Fibroblast of skin of right quadriceps (primary cell): ENCODE measurements at regions not wholly inside any gene's neighbourhood (a gene's known extent, or its start where the extent isn't known, plus 50 kb on each side); places are given as distances from the start of the nearest gene placed in this dataset.
"Not testable (repeated sequence)": the region's sequence is repeated elsewhere in the genome, so short reads cannot be mapped to it uniquely, and the experiment has no call there.

ENCODE experiments used
- DNase-seq: peaks from one replicate; pipeline ENCODE4 v3.0.0-alpha.2; 2013

DNA sequence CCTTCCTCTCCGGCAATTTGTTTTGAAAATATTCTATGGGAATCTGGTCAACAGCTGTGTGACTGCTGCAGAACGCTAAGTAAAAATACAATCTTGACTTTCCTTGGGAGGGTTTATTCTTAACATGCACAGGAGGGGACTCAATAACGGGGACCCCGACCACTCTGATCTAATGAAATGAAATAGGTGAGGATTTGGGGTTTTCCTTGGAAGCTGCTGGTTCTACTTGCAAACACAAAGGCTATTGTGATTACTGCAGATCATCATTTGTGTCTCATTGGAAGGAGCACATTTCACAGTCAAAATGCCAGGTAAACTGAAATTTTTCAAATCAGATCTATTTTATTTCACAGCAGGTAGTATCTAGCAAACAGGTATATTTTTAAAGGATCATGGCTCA, 366.1 kb downstream of the SHANK2 start:
- DNase-seq, result no peak

DNA sequence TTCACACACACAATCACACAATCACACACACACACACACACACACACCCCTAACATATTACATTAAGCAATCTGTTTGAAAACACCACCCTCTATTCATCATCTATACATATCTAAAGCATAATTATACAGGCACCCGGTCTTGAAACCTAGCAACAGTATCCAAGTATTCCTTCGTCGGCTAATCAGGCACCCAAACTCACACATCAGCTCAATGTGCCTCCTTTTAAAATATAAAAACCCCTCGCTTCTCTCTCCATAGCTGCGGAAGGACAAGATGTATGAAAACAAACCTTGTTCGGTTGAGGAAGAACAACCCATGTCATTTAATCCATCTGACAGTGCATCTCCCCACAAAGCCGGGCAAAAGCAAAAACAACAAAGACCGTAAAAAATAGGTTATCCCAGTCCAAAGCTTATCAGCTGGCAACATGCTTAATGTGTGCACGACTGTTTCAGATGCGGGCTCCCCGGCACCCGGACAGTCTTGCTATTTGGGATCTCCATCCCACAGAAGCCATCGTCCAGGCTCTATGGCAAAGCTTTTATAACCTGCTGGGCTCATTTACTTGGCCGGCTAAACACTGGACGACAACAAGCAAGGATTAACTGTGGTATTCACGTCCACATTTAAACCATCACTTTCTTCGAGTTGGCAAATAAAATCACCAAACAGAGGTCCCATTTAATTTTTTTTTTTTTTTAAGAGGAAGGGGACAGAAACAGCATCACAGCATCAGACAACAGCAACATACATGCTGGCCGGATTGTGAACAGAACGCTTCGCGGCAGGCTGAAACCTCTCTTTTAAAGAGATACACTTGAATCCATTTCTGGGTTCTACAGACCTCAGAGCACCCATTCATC, 365.5 kb downstream of the SHANK2 start:
- DNase-seq, result no peak

DNA sequence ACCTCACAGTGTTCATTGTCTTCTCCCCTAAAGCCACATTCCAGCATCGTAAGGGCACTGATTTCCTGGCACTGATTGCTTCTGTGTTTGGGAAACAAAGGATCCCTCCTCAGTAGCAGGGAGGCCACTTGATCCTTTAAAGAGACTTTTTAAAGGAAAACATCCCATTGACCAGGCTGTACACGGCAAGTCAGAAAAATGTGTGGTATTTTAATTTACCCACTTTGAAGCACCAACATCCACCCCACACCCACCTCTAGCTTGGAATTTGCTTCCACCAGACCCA, 364.9 kb downstream of the SHANK2 start:
- DNase-seq, result no peak

DNA sequence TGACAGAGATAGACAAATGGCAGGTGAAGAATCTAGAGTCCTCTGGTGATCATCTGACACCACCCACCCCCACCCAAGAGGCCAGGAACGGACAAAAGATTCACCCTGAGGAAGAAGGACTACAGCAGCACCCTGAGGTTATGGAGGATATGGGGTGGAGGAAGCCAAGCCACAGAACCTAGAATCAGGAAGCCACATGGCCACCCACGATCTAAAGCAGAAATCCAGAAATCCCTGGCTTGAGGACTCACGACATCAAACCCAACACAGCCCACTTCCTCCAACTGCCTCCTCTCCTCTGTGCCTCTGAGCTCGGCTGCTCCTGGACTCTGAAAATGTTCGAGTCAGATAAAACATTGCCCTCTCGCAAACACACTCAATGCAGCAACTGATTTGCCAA, 364.3 kb downstream of the SHANK2 start:
- DNase-seq, result no peak

DNA sequence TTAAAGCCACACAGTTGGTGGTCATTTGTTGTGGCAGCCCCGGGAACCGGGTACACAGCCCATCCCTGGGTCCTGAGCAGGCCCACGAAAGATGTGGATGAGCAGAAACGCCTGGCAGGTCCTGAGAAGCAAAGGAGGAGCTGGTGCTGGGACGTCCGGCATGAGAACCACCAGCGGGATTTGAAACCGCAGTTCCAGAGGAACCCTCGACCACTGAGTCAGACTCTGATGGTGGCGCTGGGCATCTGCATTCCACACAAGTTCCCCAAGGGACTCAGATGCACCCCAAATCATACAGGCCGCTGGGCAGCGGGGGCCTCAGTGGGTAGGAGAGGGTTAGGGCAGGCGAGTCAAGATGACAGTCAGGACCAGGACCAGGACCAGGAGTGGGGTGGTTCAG, 363.0 kb downstream of the SHANK2 start:
- DNase-seq, result no peak

DNA sequence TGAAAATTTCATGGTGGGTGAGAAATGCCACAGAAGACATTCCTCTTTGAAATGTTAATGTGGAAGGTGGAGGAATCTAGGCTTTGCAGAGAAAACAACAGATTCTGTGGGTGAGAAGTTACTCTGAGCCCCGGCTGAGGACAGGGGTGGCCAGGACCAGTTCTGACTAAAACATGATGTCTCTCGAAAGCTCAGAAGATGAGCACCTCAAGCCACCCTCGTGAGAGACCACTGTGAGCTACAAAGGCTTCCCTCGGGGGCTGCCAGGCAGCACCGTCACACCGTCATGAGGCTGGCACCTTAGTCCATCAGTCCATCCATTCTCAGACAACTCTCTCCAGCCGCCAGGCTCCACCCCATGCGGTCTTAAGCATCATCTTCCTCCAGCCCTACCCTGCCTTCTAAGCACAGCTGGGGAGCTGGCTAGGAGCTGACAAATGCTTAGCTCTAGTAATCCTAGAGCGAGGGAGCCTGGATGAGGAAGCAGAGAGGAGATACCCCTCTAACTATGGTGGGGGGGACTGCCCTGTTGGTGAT, 360.5 kb downstream of the SHANK2 start:
- no peak for DNase-seq

DNA sequence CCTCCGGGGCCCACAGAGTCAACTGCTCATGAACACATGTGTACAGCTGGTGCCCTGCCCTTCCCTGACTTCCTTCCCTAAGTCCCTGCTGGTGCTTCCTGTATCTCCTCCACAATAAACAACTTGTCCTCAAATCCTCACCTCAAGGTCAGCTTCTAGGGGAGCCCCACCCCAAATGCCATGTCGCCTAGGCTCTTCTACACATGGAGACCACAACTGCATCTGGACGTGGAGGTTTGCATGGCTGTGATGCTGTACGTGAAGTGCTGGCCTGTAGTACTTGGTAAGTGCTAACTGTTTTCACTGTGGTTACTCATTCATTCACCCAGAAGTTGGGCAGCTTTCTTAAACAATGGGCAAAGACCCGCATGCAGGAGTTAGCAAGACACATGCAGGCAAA, 359.5 kb downstream of the SHANK2 start:
- no peak for DNase-seq

DNA sequence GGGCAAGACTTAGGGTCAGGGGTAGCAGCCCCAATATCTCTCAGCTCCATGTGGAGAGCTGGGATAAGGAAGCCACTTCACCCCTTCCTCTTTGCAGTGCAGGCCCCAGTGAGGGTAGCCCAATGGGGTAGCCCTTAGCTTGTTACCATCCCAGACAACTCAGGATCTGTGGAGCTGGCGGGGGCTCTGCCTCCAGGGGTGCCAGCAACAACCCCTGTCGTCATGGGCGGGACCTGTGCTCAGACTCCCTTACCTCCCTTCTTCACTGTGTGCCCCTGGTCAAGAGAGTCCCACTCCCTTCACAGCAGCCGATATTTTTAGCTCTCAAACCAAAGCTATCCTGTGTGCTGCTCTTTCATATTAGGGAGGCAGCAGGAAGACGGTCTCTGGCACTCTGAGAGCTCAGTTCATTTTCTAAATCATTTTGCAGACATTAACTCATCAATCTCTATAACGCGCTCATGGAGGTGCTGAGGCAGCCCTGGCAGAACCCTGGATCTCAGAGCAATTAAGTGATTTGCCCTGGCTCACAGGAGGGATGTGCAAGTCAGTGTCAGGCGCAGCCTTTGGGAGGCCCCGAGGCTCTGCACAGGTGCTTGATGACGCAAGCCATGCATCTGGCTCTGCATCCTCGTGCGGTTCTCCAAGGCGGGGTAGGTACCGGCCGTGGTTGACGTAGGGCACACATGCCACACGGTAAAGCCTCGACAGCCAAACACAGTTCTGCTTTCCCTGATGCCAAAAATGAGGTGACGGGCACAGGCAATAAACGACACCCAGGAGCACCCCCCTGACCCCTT, 357.6 kb downstream of the SHANK2 start:
- DNase-seq, result no peak

DNA sequence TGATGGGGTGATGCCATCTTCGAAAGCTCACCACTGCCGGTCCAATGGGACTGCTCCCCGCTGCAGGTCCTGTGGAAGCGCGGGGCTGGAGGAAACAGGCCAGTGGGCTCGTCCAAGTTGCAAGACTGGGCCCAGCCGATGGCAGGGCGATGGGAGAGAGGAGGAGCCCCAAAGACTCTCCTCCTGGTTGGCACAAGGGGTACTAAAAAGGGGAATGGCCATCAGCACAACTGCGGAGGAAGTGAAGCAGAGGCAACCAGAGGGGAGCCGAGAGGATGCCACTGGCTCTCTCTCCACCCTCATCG, 357.1 kb downstream of the SHANK2 start:
- no peak for DNase-seq

DNA sequence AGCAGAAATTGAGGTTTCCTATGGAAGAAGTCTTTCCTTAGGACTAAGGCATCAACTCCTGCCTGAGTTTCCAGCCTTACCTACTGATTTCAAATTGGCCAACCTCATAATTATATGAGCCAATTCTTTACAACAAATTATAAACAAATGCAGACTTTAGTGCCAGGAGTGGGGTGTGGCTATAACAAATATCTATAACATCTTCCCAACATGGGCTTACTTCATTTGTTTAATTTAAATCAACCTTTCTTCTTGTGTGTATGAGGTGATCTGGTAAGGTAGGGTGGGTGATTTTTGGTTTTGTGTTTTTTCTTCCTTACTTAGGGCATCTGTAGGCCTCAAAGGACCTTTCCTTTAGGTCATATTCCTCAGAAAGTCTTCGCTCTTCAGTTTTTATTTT, 354.9 kb downstream of the SHANK2 start:
- no peak for DNase-seq

DNA sequence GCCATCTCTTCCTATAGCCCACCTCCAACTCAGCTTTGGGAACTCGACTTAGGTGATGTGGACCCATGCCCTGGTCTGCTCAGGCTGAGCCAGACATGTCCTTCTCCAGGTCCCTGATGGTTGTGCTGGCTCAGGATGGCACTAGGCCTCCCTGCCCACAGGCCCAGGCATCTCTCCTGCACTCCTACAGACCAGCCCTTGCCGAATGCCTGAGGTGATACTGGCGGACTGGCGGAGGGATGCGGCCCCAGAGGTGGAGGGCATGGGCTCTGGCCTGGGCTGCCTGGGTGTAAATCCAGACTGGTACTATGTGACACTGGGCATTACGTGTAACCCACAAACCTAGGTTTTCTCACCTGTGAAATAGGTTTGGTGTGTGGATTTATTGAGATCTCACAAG, 352.8 kb downstream of the SHANK2 start:
- no peak for DNase-seq

DNA sequence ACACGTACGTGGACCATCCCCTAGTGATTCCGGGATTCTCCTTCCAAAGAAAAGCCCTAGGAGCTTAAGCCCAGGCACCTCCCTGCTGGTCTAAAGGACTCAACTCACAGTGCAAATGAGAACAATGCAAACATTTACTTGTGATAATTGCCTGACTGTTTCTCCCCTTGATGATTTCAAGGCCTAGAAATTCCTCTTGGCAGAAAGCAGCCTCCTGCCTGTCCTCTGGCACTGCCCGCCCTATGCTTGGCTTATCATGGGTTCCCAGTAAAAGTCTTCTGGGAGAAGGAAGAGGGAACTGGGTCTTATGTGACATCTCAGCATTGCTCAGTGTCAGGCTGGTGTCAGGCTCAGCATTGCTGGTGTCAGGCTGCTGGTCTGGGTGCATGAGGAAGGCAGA, 351.8 kb downstream of the SHANK2 start:
- no peak for DNase-seq

DNA sequence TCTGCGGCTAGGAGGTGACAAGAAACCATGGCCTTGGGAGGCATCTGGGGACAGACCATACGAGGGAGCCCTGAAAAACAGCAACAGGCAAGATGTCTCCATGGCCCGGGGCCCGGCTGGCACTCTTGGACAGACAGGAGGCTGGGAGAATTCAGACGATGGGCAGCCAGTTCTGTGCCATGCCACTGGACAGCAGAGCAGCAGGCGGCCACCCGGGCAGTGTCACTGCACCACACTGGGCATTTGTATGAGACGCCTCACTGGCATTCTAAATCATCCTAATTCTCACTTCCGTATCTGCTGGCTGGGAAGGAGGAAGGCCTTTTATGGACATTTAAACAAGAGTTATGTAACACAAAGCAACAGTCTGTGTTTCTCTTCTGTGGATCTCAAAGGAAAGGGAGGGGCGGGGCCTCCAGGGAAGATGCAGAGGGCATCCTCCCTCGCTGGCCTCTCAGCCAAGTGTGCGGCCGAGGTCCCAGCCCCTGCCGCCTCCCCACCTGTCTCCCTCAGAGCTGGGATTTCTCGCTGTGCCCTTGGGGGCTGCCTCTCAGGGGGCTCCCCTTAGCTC, 350.3 kb downstream of the SHANK2 start:
- DNase-seq, result no peak

DNA sequence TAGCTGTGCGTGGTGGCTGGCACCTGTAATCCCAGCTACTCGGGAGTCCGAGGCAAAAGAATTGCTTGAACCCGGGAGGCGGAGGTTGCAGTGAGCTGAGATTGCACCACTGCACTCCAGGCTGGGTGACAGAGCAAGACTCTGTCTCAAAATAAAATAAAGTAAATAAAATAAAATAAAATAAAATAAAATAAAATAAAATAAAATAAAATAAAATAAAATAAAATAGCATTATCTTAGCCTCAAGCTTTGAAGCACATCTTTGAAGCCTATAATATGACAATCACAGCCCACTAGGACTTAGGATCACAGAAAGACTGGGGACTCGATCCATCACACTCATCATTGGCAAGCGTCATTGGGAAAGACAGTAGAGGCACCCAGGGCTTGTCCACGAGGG, 349.1 kb downstream of the SHANK2 start:
- DNase-seq, result not testable (repeated sequence)

DNA sequence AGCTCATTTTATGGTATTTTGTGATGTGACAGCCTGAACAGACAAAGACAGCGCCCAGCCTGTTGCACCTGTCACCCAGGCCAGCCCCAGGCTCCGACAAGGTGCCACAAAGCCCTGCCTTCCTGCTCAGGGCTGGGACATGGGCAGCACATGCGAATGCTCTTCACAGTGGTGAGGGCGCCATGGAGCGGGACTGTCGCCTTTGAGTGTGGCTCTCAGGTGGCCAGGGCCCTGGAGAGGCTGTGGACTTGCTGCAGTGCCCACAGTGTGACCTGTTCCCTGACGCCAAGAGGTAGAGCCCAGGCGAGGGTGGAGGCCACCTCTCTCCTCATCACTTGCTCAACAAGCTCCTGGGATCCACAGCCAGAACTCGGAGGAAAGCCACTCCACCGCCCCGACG, 346.3 kb downstream of the SHANK2 start:
- no peak for DNase-seq

DNA sequence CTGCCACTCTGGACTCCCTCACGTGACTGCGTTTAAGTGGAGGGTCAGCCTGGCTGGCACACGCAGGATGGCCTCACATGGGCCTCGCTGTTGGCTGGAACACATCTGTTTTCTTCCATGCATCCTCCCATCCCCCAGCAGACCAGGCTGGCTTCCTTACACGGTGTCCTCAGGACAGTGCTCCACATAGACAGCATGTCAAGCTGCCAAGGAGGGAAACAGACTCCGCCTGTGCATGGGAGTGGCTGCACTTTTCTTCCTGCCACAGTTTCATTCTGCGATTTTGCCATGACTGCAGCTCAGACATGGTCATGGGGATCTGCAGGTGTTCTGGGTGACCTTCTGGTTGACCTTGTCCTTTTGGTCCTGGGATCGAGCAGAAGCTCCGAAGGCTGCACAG, 344.2 kb downstream of the SHANK2 start:
- DNase-seq, result no peak

DNA sequence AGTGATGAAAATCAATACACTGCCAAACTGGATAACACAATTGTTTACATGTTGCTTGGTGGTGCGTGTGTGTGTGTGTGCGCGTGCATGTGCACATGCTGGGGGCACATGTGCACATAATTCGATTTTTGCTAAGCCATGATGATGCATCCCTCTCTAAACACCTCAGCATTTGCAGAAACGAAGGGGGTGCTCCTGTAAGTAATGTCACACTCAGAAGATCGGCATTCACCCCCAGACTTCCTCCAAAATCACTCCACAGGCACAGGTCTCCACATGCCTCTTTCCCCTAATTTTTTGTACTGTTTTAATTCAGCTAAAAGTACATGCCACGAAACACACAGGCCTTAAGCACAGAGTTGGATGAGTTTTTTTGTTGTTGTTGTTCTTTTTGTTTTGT, 341.5 kb downstream of the SHANK2 start:
- DNase-seq, result peak; percentile 23

DNA sequence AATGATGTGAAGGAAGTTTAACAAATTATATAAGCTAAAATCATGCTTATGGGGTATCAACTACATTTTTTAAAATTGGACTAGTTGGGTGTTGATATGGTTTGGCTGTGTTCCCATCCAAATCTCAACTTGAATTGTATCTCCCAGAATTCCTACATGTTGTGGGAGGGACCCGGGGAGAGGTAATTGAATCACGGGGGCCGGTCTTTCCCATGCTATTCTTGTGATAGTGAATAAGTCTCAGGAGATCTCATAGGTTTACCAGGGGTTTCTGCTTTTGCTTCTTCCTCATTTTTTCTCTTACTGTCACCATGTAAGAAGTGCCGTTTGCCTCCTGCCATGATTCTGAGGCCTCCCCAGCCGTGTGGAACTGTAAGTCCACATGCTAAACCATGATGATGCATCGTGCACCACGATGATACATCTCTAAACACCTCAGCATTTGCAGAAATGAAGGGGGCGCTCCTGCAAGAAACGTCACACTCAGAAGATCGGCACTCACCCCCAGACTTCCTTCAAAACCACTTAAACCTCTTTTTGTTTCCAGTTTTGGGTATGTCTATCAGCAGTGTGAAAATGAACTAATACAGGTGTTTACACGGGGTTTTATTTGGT, 340.0 kb downstream of the SHANK2 start:
- DNase-seq, result peak; percentile 67

DNA sequence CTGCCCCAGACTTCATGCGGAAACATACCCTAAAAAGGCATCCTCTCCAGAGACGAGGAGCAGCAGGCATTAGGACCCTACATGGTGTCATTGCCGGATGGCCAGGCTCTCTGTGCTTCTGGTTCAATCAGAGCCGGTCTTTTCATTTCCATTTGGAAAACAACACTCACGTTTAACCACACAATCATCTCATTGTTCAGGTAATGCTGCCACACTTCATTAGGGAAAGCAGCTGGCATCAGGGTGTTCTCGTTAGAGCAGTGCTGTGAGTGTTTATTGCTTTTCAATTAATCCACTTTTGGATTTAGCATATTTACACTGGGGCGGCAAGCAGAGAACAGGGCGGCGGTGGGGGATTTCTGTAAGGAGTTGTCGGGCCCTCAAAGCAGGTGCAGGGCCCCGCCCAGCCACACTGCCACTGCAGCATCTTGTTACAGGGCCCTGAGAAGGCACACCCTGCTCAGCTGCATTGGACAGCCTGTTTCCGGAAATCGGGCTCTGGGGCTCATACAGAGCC, 338.6 kb downstream of the SHANK2 start:
- no peak for DNase-seq

DNA sequence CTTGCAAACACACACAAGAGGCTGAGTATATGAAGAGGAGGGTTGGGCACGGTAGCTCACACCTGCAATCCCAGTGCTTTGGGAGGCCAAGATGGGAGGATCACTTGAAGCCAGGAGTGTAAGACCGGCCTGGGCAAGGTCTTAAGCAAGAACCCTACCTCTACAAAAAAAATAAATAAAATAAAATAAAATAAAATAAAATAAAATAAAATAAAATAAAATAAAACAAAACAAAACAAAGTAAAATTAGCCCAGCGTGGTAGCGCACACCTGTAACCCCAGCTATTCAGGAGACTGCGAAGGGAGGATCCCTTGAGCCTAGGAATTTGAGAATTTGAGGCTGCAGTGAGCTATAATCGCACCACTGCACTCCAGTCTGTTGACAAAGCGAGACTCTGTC, 337.9 kb downstream of the SHANK2 start:
- DNase-seq, result no peak

DNA sequence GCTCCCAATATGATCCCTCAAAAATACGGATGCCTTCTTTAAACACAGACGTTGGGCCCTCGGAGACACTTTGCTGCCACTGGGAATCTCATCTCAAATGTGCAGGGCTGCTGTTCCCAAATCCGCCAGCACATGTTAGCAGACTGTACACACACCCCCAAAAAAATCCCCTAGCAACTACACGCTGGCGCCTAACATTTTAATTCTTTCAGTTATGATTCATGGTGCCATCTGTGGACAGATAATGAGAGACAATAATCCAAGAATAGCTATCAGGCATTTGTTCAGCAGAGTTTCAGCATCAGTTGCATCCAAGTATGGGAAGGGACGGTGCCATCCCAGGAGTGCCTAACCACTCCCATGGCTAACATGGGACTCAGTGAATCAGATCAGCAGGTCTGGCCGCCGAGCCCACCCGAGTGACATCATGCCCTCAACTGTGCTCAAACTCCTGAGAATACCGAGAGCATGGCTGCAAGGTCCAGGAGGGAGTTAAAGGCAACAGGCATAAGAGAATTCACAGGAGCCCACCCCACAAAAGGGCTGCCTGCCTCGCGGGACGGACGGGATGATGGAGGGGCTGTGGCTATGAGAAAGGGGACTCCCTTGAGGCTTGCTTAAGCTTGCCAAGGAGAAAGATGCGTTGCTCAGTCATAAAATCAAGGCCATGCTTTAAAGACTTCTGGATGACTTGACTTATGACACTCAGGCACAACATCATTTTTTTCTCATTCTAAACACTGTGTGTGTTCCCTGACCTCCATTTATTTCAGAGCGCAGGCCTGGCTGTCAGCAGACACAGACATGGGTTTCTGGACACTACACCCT, 337.0 kb downstream of the SHANK2 start:
- DNase-seq, result peak; percentile 13

DNA sequence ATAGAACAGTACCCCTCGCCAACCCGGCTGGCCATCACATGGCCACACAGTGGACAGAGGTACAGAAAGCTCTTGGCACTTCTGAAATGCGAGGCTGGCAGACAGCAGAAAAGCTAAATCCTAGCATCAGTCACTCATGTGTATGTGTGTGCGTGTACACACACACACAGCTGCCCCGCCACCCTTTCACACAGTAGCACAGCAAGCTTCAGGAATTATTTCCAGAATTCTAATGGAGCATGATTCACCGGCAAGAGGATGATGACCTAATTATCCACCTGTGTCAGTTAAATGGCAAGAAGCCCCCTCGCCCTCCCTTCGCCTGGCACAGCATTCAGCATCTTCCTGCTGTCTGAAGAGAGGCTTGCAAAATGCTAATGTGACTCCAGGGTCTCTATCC, 336.0 kb downstream of the SHANK2 start:
- DNase-seq, result no peak

DNA sequence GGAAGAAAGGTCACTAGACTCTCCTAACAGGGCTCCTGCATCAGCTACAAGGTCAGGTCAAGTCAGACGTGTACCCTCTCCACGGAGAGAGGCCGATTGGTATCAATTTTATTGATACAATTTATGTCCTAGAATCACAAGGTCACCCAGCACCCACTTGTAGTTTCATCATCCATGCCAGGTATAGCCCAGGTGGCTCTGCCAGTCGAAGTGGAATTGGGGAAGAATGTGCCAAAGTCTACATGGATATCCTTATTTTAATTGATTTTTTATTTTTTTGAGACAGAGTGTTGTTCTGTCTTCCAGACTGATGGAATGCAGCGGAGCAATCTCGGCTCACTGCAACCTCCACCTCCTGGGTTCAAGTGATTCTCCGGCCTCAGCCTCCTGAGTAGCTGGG, 334.1 kb downstream of the SHANK2 start:
- no peak for DNase-seq
